Pancreas (tissue), 10 donors: ENCODE measurements at regions not wholly inside any gene's neighbourhood (a gene's known extent, or its start where the extent isn't known, plus 50 kb on each side); places are given as distances from the start of the nearest gene placed in this dataset.
"Not testable (repeated sequence)": the region's sequence is repeated elsewhere in the genome, so short reads cannot be mapped to it uniquely, and the experiment has no call there.

Experiments used
- ATAC-seq, 4 donors: fragments of 200-7000 bp; cut with Tn5 transposase; one replicate each; pipeline versions ENCODE4 v1.8.0 to v1.9.1; 2020; ENCODE audit warnings: mild to moderate bottlenecking in 4 of 4, moderate library complexity in 4 of 4
- DNase-seq, 6 donors: peaks; one replicate each; pipeline ENCODE4 v3.0.0-alpha.2; 2020
- FAIRE-seq: peaks from 2 replicates; lab custom pipeline; 2012; peaks lifted over from hg19 to GRCh38; lab: Jason Lieb, UNC
- H3K27ac ChIP-seq, 4 donors: fragments of 200-600 bp; sonication (generic); 1 replicate in 3 of 4; 2 replicates in 1 of 4; pipeline versions ENCODE4 v1.5.0 to v1.8.0; 2020
- H3K27me3 ChIP-seq, 4 donors: fragments of 200-600 bp; one replicate each; pipeline ENCODE4 v1.8.0; 2021
- H3K36me3 ChIP-seq, 3 donors: fragments of 200-600 bp; sonication (generic) in 1 of 3; one replicate each; pipeline versions ENCODE4 v1.5.0 to v1.8.0; 2020 to 2021
- H3K4me1 ChIP-seq, 3 donors: fragments of 200-600 bp; one replicate each; pipeline ENCODE4 v1.8.0; 2021
- H3K4me3 ChIP-seq, 4 donors: fragments of 200-600 bp; sonication (generic) in 2 of 4; one replicate each; pipeline versions ENCODE4 v1.5.0 to v1.8.0; 2020 to 2021
- H3K9me3 ChIP-seq, 4 donors: fragments of 200-600 bp; one replicate each; pipeline ENCODE4 v1.8.0; 2021
- CTCF ChIP-seq, 4 donors: fragments of 200-600 bp; sonication (generic) in 3 of 4; IDR thresholded peaks; one replicate each; pipeline versions ENCODE4 v1.5.0 to v1.8.0; 2021; ENCODE audit warnings: antibody characterized with exemption in 4 of 4
- WGBS, 2 donors: extraction: QIAGEN DNeasy Blood & Tissue Kit; methylation state at CpG; one replicate each; pipeline ENCODE4 v1.1.7; 2013; 5-methylcytosine and 5-hydroxymethylcytosine counted together
- intact Hi-C, 3 donors: fragments of 100-400 bp; cut with DNase I; formaldehyde crosslinking; loops; one replicate each; pipeline versions ENCODE4 v1.11.1 to v1.14.2; 2022
- donor health status: healthy with polysubstance abuse.
- donor health status: DM: no; HTN: no; CAD: no; lungs with moderate emphysema.
- donor health status: DM: no; HTN: no; CAD: no.
- donor health status: control.
- donor health status: control.
- donor health status: Bipolar disorder and iron deficiency.
- donor health status: DM: yes; HTN: yes; CAD: no.
- donor health status: DM: no; HTN: no; CAD: no.
- donor health status: DM: no; HTN: no; CAD: no.
- donor health status: DM: yes; HTN: yes; CAD: no.

- H3K4me3 ChIP-seq: no peak overlapping the region
- no peaks in the 10 kb centered on the region for H3K27me3 ChIP-seq
- WGBS, 2 donors: 75 to 76% methylated on average over 5 of the region's 5 CpGs
- FAIRE-seq: no peak
- H3K9me3 ChIP-seq: no peaks in the 10 kb centered on the region
- no peak for TF ChIP-seq CTCF (IDR thresholded peaks at IDR 0.05)
- intact Hi-C loops: no loop called here
- no peak for ATAC-seq
- H3K4me1 ChIP-seq: peaks cover 0 to 4% (median 0%) of the 10 kb centered on the region in 3 donors
- no peaks in the 10 kb centered on the region for H3K36me3 ChIP-seq
- H3K27ac ChIP-seq: no peak overlapping the region
- DNase-seq: no peak
Observed at GRCh38 chr10:21036757-21037156, 139.6 kb upstream of the NEBL start.

- FAIRE-seq, ATAC-seq, H3K36me3 ChIP-seq, H3K9me3 ChIP-seq, H3K4me3 ChIP-seq, H3K4me1 ChIP-seq, H3K27me3 ChIP-seq, intact Hi-C loops, H3K27ac ChIP-seq, DNase-seq: not testable (repeated sequence)
- 96 to 100% methylated on average over 3 of the region's 3 CpGs for WGBS, 2 donors
Observed at GRCh38 chr10:21034770-21035169, 137.7 kb upstream of the NEBL start.

GRCh38 chr10:21034241-21034640 lies 137.1 kb upstream of the NEBL start:
- no peak overlapping the region for H3K4me3 ChIP-seq
- no peak for TF ChIP-seq CTCF (IDR thresholded peaks at IDR 0.05)
- intact Hi-C loops: no loop called here
- WGBS, 2 donors: 63 to 89% methylated on average over 2 of the region's 2 CpGs
- H3K9me3 ChIP-seq: no peaks in the 10 kb centered on the region
- H3K4me1 ChIP-seq: peaks cover 0 to 4% (median 0%) of the 10 kb centered on the region in 3 donors
- H3K27me3 ChIP-seq: no peaks in the 10 kb centered on the region
- H3K27ac ChIP-seq: no peak overlapping the region
- no peak for DNase-seq
- no peak for ATAC-seq
- H3K36me3 ChIP-seq: no peaks in the 10 kb centered on the region
- FAIRE-seq: no peak

GRCh38 chr10:21032587-21033319 lies 135.6 kb upstream of the NEBL start:
- intact Hi-C loops: no loop called here
- no peak for TF ChIP-seq CTCF (IDR thresholded peaks at IDR 0.05)
- Histone ChIP-seq H3K4me3 (no peak overlapping the region), H3K36me3 (no peaks in the 10 kb centered on the region), H3K9me3 (no peaks in the 10 kb centered on the region), H3K4me1 (peaks cover 0 to 4% (median 0%) of the 10 kb centered on the region in 3 donors), H3K27ac (no peak overlapping the region), H3K27me3 (no peaks in the 10 kb centered on the region)
- no peak for DNase-seq
- 41 to 42% methylated on average over 12 of the region's 12 CpGs for WGBS, 2 donors
- peak in 1 of 4 donors; percentile 53 for ATAC-seq
- FAIRE-seq: no peak

- no peak for FAIRE-seq
- peaks cover 0 to 4% (median 0%) of the 10 kb centered on the region in 3 donors for H3K4me1 ChIP-seq
- no peak overlapping the region for H3K27ac ChIP-seq
- WGBS, 2 donors: 92 to 97% methylated on average over 7 of the region's 7 CpGs
- no peaks in the 10 kb centered on the region for H3K9me3 ChIP-seq
- H3K36me3 ChIP-seq: no peaks in the 10 kb centered on the region
- no peak for TF ChIP-seq CTCF (IDR thresholded peaks at IDR 0.05)
- intact Hi-C loops: no loop called here
- no peak overlapping the region for H3K4me3 ChIP-seq
- H3K27me3 ChIP-seq: no peaks in the 10 kb centered on the region
- DNase-seq: no peak
- ATAC-seq: no peak
Observed at GRCh38 chr10:21031232-21031795, 134.2 kb upstream of the NEBL start.
